ENCODE measurements at regions not wholly inside any gene's neighbourhood (a gene's known extent, or its start where the extent isn't known, plus 50 kb on each side); places are given as distances from the start of the nearest gene placed in this dataset.

DNA sequence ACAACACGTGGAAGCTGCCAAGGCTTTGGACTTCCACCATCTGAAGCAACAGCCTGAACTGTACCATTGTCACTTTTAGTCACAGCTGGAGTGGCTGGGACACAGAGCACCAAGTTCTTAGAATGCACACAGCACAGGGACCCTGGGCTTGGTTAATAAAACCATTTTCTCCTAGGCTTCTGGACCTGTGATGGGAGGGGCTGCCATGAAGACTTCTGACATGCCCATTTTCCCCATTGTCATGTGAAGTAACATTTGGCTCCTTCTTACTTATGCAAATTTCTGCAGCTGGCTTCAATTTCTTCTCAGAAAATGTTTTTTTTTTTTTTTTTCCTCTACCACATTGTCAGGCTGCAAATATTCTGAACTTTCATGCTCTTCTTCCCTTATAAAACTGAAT, 138.6 kb upstream of the BRINP3 start:
- Histone ChIP-seq H3K4me3 (ENCODE audit: insufficient read depth, low read depth, low read length) (no peak overlapping the region), H3K14ac (replicated peaks; ENCODE audit: low read depth, low read length) (no peak overlapping the region), H4K8ac (ENCODE audit: low read depth in 2 of 2, low read length in 2 of 2) (no peak overlapping the region), H3K9me1 (ENCODE audit: insufficient read depth, low read length) (peaks cover 2% of the 10 kb centered on the region; the same call in 1 of the 2 replicates), H3K18ac (ENCODE audit: low read depth, low read length) (no peak overlapping the region), H2BK120ac (ENCODE audit: low read depth, low read length) (no peak overlapping the region), H2AFZ (replicated peaks; ENCODE audit: low read length, poor library complexity) (no peak overlapping the region), H3K4me1 (ENCODE audit: control insufficient read depth, insufficient read depth, low read length) (peaks cover 2% of the 10 kb centered on the region; the same call in 1 of the 2 replicates), H2BK5ac (ENCODE audit: low read depth, low read length, poor library complexity, severe bottlenecking) (no peak overlapping the region), H4K5ac (ENCODE audit: low read depth, low read length) (no peak overlapping the region), H3K36me3 (ENCODE audit: control insufficient read depth, insufficient read depth, low read length) (no peaks in the 10 kb centered on the region), H3K56ac (ENCODE audit: extremely low read depth, insufficient read depth, low read length) (no peak overlapping the region), H2BK15ac (ENCODE audit: low read depth, low read length) (no peak overlapping the region), H4K20me1 (ENCODE audit: insufficient read depth, low read length) (no peaks in the 10 kb centered on the region), H4K91ac (ENCODE audit: insufficient read depth, low read depth, low read length) (no peak overlapping the region), H2AK9ac (replicated peaks; ENCODE audit: low read depth, low read length, poor library complexity) (no peak overlapping the region), H3K23ac (ENCODE audit: low read depth, low read length) (no peak overlapping the region), H3K27me3 (ENCODE audit: control insufficient read depth, insufficient read depth, low read length) (no peaks in the 10 kb centered on the region), H3K27ac (ENCODE audit: insufficient read depth, low read length) (no peak overlapping the region), H2AK5ac (ENCODE audit: low read depth, low read length) (no peak overlapping the region), H3K4ac (ENCODE audit: low read depth, low read length) (no peak overlapping the region), H3K4me2 (ENCODE audit: low read depth, low read length) (no peak overlapping the region), H2BK20ac (ENCODE audit: low read depth, low read length) (no peak overlapping the region), H3K9ac (ENCODE audit: low read depth, low read length) (no peak overlapping the region), H3K9me3 (ENCODE audit: control insufficient read depth, insufficient read depth, low read length) (no peaks in the 10 kb centered on the region), H3K79me1 (ENCODE audit: low read depth in 1 of 2, low read length in 2 of 2) (no peaks in the 10 kb centered on the region)
- no TSS peak for BruUV-seq (replicated peaks)
- in situ Hi-C loops (cut with MboI; ENCODE audit: low sequenced_read_pairs): no loop called here
- WGBS, 2 experiments (ENCODE audit: extremely low coverage in 2 of 2, insufficient read length in 1 of 2): 80% methylated on average over 1 of the region's 1 CpG; no CpG with 5 or more reads in 1 of the 2 experiments
- POLR2A ChIA-PET (ENCODE audit: unreplicated experiment): no interaction called here
- dilution Hi-C loops (cut with HindIII; ENCODE audit: low sequenced_read_pairs, unreplicated experiment): no loop called here
- ATAC-seq (ENCODE audit: low read depth): no peak
- TF ChIP-seq MXI1 (IDR thresholded peaks at IDR 0.05; ENCODE audit: borderline replicate concordance, low read depth, low read length) (no peak), MAFK (IDR thresholded peaks at IDR 0.05; ENCODE audit: low read depth, low read length) (no peak), RFX5 (IDR thresholded peaks at IDR 0.05; ENCODE audit: low read depth, low read length) (no peak), MAZ (IDR thresholded peaks at IDR 0.05; ENCODE audit: borderline replicate concordance, low read depth, low read length) (no peak), POLR2A (IDR thresholded peaks at IDR 0.05; ENCODE audit: low read depth, low read length) (no peak), SMC3 (IDR thresholded peaks at IDR 0.05; ENCODE audit: low read depth, low read length) (no peak), CHD1 (IDR thresholded peaks at IDR 0.05; ENCODE audit: low read depth, low read length) (no peak), FOS (IDR thresholded peaks at IDR 0.05; ENCODE audit: low read depth, low read length) (no peak), BHLHE40 (IDR thresholded peaks at IDR 0.05; ENCODE audit: low read depth, low read length) (no peak)
- TF ChIP-seq, protein P1, sequence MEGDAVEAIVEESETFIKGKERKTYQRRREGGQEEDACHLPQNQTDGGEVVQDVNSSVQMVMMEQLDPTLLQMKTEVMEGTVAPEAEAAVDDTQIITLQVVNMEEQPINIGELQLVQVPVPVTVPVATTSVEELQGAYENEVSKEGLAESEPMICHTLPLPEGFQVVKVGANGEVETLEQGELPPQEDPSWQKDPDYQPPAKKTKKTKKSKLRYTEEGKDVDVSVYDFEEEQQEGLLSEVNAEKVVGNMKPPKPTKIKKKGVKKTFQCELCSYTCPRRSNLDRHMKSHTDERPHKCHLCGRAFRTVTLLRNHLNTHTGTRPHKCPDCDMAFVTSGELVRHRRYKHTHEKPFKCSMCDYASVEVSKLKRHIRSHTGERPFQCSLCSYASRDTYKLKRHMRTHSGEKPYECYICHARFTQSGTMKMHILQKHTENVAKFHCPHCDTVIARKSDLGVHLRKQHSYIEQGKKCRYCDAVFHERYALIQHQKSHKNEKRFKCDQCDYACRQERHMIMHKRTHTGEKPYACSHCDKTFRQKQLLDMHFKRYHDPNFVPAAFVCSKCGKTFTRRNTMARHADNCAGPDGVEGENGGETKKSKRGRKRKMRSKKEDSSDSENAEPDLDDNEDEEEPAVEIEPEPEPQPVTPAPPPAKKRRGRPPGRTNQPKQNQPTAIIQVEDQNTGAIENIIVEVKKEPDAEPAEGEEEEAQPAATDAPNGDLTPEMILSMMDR (conservative IDR thresholded peaks at IDR 0.05; ENCODE audit: low read depth, low read length): no peak
- TF ChIP-seq, protein P2, sequence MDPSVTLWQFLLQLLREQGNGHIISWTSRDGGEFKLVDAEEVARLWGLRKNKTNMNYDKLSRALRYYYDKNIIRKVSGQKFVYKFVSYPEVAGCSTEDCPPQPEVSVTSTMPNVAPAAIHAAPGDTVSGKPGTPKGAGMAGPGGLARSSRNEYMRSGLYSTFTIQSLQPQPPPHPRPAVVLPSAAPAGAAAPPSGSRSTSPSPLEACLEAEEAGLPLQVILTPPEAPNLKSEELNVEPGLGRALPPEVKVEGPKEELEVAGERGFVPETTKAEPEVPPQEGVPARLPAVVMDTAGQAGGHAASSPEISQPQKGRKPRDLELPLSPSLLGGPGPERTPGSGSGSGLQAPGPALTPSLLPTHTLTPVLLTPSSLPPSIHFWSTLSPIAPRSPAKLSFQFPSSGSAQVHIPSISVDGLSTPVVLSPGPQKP (IDR thresholded peaks at IDR 0.05; ENCODE audit: borderline replicate concordance, low read depth, low read length): no peak
- CTCF ChIA-PET: no interaction called here
- no peak for DNase-seq
- intact Hi-C loops (cut with micrococcal nuclease): no loop called here

Measured in IMR-90 (cell line).